Activated CD4-positive, CD25-positive, alpha-beta regulatory T cell treated with anti-CD3 and anti-CD28 coated beads, Interleukin-2, amount 50 U/mL, for 24 hours (primary cell): ENCODE measurements at regions not wholly inside any gene's neighbourhood (a gene's known extent, or its start where the extent isn't known, plus 50 kb on each side); places are given as distances from the start of the nearest gene placed in this dataset.
"Not testable (repeated sequence)": the region's sequence is repeated elsewhere in the genome, so short reads cannot be mapped to it uniquely, and the experiment has no call there.

Source experiments
- ATAC-seq, 2 donors: fragments of 150-1000 bp; cut with Tn5 transposase; one replicate each; pipeline ENCODE4 v1.10.0; 2021; ENCODE audit warnings: mild to moderate bottlenecking in 1 of 2, moderate library complexity in 1 of 2

DNA sequence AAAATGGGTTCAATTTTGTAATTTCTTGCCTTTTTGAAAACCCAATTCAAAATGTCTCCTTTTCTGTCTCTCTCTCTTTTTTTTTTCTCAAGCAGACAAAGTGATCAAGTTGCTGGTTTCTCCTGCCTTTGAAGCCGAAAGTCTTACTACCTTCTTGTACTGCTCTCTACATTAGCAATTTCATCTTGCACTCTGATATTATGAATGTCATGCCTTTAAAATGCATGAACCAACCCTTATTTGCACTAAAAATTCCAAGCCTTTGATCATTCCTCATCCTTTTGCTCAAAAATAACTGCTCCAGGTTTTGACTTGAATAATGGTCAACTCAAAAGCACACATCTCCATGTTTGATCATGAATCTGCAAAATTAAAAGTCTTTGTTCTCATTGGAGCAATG, 125.2 kb downstream of the CETN3 start:
- no peak for ATAC-seq

- no peak for ATAC-seq
These were observed 130.5 kb downstream of the CETN3 start for GRCh38 chr5:90279091-90279490.

- ATAC-seq, result no peak
These were observed 135.3 kb downstream of the CETN3 start for GRCh38 chr5:90274216-90274615.

DNA sequence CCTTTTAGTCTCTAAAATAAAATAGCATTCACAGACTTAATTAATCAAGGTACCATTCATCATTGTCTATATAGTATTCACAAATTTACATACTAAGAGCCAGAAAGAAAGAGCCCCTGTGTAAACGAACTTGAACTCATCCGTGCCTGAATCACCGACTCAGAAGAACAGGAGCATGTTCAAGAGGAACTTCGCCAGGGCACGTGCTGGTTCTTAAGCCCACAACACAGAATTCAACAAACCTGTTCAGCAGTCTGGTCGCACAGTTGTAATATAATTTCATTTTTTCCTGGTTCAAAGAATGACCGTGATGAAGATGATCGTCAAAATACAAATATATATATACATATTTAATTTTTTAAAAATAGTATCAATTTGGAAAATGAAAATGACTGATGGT, 141.9 kb downstream of the CETN3 start:
- ATAC-seq, result no peak

DNA sequence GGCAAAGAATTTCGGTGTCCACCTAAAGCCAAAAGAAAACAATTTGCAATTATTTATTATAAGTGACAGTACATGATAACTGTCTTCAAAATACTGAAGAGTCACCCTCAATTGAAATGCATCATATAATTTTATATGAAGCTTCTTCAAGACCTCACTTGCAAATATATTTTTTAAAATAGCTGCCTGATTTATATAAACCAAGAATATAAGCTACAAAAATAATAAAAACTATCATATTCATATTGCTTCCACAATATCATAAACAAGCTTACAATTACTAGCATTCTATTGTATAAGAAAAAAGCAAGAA, 144.1 kb downstream of the CETN3 start:
- ATAC-seq, result no peak

DNA sequence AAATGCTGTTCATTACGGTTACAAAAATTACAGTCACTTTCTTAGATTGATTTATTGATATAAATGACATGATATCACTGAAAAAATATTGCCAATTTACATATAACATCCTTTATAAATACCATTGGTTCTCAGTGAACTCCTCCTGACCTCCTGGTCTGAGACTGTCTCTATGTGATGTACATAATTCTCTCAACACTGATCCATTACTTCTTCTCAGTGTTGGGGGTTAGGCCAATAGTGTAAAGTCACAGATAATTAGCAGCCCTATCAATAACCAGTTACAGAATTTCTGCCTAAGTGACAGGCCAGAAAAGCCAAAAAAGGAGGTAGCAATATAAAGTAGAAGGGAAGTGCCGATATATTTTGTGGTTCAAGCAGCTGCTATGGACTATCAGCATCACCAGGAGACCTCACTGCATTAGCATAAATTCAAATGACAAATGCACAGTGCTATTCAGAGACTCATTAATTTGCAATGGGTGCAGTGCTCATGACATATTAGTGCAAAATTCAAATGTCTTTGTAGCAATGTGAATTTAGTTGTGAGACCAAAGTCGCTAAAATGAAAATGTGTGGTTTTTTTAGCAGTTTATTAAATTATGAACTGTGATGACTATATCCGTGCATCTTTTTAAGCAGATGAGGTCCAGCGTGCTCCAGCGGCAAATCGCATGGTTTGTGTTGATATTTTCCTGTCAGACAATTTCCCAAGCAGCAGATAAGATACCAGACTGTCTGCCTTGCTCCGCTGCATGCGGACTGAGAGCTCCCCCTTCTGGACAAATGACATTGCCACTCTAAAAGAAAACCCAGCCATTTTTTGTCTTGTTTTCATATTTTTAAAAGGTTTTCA, 144.6 kb downstream of the CETN3 start:
- ATAC-seq, result no peak

- ATAC-seq, result no peak
These were observed 146.3 kb downstream of the CETN3 start for GRCh38 chr5:90263102-90263820.

DNA sequence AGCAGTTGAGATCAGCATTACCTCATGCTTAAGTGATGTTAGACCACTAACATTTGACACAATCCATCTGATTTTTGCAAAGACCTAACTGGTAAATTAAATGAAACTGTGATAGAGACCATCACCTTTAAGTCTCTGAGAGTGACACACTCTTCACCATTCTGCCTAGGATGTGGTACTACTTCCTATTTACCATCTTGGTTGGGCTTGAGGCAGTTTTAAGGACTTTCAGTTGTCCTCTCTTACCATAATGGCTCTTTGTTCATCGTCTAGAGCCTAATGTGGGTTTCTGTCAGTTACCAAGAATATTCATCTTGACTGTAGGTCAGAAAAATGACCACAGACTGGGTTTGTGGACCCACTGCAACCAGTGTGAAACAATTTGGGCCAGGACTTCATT, 158.1 kb downstream of the CETN3 start:
- no peak for ATAC-seq

GRCh38 chr5:90248640-90249039, 160.9 kb downstream of the CETN3 start:
- no peak for ATAC-seq

GRCh38 chr5:90243848-90244247, 165.7 kb downstream of the CETN3 start:
- not testable (repeated sequence) for ATAC-seq

DNA sequence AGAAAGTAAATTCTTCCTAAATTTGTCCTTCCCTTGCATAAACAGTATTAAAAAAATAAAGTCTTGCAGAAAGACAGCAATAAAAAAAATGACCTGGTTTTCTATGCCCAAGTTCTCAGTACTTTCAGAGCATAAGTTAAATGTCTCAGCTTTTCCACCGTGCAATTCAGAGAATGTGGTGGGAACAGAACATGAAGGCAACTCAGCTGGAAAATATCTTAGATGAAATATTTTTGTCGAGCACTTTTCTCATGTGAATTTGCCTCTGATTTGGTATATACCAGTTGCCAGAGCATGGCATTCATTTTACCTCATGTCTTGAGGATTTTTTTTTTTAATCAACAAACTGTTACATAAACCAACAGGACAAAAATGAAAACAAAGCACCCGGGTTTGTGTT, 176.1 kb downstream of the CETN3 start:
- no peak for ATAC-seq

GRCh38 chr5:90231688-90232087, 177.9 kb downstream of the CETN3 start:
- no peak for ATAC-seq

DNA sequence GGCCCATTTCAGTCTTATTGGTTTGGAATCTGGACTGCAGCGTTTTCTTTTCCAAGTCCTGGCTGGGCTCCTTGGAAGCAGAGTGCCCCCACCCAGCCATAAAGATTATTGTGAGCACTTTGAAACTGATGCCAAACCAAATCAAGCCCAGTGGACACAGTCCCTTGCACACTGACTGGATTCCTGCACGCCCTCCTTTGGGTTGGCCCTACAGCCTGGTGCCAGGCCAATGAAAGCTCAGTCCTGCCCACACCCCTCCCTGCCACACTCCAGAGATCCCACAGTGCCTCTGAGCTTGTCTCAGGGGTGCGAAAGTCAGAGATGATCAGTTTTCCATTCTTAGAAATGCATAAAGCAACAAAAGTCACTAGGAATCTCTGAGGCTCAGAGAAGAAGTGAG, 181.9 kb downstream of the CETN3 start:
- no peak for ATAC-seq

GRCh38 chr5:90226433-90227099, 183.0 kb downstream of the CETN3 start:
- no peak for ATAC-seq

DNA sequence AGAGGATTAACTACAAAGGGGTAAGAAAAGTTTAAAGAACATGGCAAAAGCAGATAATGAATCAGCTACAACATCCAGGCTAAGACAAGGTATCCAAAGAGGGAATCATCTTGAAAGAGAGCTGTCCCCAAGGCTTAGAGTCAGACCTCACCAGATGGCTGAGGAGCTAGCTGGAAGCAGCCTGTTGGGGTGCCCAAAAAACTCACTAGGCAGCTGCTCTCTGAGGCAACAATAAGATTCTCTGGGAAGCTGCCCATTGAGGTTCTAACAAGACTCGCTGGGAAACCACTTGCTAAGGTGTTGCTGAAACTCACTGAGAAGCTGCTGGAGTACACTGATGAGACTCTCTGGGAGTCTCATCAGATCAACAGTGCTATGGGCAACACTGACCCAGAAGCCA, 185.2 kb downstream of the CETN3 start:
- no peak for ATAC-seq

- no peak for ATAC-seq
These were observed 185.8 kb downstream of the CETN3 start for GRCh38 chr5:90223756-90224155.

DNA sequence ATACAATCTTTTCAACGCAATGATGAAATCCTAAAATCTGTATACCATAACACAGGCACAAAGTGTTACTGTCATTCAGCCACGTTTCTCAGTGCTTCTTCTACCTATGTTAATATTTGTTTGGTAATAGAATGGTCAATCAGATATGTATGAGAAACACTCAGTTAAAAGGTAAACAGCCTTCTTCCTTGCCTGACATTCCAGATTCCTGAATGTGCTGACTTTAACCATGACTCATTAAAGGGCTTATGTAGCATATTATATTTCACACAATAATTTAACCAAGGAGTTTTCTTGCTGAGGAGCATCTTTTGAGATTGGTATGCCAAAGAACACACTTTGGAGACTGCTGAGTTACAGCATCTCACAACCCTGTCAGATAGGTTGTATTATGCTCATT, 187.6 kb downstream of the CETN3 start:
- ATAC-seq, result no peak

DNA sequence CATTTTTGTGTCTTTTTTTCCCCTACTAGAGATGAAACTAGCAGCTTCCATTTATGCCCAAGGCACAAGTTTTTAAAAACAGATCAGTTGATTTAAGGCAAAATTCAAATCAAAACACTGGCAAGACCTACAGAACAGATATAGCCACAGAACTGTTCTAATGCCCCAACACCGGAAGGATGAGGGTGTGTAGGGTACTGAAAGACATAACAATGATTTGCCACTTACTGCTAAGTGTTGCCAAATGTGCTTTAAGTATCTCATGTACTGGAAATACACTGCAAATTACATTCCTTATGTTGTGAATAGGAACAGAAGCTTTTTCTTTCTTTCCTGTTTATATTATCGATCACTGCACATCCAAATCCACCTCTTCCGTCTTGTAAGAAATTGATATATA, 189.0 kb downstream of the CETN3 start:
- no peak for ATAC-seq

DNA sequence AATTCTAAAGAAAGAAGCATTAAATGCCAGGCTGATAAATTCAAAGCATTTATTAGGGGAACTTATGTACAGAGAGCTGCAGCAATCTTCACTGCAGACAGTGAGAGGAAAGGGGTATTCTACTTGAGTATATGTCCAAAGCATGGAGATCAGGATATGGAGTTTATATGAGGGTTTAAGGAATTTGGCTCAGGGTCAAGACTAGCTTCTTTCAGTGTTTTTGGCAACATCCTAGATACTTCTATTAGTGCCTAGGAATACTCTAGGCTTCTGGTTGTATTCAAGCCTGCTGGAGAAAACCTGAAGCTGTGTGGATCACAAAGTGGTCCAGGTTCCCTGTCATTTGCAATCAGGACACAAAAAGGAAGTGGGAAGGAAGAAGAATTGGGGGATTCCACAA, 194.6 kb downstream of the CETN3 start:
- no peak for ATAC-seq

GRCh38 chr5:90208323-90208722, 201.2 kb downstream of the CETN3 start:
- ATAC-seq, result not testable (repeated sequence)

- no peak for ATAC-seq
These were observed 207.6 kb downstream of the CETN3 start for GRCh38 chr5:90201923-90202322.

- ATAC-seq, result no peak
These were observed 216.3 kb downstream of the CETN3 start for GRCh38 chr5:90193185-90193822.

DNA sequence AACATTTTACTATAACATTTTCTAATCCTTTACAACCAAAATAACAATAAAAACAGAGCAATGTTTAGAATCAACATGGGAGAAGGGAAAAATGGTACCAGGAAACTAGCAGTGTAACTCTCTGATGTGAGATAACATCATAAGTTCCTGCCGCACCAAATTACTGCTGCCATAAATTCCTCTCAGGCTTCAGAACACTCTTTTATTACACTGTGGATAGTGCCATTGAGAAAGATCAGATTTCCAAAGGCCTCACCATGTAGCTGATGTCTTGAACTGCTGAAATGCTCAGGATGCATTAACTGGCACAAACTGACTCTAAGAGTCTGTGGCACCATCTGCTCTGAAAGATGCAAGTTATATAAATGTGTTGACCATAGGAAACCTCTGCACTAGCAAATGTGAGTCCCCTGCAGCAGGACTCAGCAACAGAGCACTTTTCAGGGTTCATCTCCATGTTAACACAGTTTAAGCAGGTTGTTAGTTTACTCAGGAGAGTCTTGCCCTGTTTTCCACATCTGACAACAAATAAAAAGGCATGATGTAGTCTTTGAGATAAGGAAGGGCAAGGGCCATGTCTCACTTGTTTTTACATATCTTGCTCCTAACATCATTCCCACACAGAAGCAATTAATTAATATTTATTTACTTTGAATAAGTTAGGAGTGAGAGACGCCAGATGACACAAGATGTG, 218.1 kb downstream of the CETN3 start:
- no peak for ATAC-seq
